GDM1 (cell line): ENCODE measurements at regions not wholly inside any gene's neighbourhood (a gene's known extent, or its start where the extent isn't known, plus 50 kb on each side); places are given as distances from the start of the nearest gene placed in this dataset.

Source experiments
- DNase-seq: peaks from one replicate; lab custom pipeline; 2025; lab: John Stamatoyannopoulos, UW

DNA sequence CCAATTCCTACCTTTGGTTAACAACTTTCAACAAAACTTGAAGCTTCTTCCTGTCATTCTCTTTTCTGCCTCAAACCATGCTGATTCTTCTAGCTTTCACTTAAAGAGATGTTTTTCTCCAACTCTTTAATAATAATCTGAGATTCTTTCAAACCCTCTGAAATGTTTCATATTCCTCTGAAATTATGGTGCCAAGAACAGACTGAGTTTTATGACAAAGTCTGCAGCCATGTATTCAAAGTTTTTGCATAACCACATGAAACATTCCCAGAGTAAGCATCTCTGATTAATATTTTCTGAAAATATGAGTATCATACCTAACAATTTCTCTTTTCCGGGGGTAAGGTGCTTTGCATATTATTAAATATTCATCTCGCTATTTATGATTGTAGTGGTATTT lies 59.1 kb upstream of the DCN start:
- DNase-seq, result no peak

DNA sequence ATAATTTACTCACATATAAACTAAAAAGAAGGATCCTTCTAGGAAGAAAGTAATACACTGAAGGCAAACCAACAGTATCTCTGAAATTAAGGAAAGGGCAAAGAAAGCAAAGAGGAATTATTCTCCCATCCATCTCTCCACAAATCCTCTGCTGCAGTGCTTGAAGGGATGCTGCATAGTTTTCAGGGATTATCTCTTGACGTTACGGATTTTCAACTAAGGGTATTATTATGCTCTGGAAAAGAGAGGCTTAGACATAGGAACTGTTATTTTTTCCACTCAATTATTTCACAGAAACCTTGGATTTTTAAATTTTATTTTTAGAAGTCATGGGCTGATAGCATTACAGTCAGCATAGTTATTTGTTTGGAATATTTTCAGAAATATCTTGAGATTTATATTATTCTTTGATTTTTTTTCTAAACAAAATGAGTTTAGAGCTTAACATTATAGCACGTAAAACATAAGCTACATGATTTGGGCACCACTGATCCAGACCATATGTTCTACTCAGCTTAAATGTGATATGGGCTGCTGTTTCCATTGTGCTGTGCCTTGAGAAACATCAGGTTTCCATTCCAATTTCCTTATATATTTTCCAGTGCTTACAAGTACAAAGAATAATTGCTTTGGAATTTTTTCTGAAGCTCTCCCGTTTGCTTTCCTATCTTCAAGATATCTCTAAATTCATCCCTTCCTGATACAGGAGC lies 57.9 kb upstream of the DCN start:
- DNase-seq, result no peak

DNA sequence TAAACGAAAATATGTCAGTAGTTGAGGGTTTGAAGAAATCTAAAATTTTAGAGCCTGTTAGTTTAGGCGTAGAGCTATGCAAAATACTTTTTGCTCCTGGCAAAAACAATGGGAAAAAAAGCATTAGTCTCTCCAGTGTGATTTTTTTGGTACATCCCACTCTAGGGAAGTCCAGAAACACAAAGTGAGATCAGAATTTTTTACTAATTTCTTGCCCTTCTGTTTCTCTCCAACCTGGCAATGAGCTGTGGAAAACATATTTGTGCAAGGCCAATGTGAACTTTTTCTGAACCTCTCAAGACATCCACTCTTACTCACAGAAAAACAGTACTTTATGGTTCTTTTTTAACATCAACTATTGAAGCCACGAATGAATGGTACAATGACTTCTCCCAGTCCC lies 56.9 kb upstream of the DCN start:
- no peak for DNase-seq
